OCI-LY1 (cell line): ENCODE measurements at regions not wholly inside any gene's neighbourhood (a gene's known extent, or its start where the extent isn't known, plus 50 kb on each side); places are given as distances from the start of the nearest gene placed in this dataset.

ENCODE experiments used
- H2AFZ ChIP-seq: fragments of 200-600 bp; sonication (generic), shearing (Covaris generic); 2 replicates; pipeline ENCODE4 v1.6.0; 2014; ENCODE audit warnings: antibody characterized with exemption, mild to moderate bottlenecking, low read length
- H3F3A ChIP-seq: fragments of 200-600 bp; sonication (generic), shearing (Covaris generic); 2 replicates; pipeline ENCODE4 v1.6.0; 2014; ENCODE audit warnings: mild to moderate bottlenecking, antibody characterized with exemption, low read length, moderate library complexity; ENCODE audit not compliant: insufficient read depth
- H3K27ac ChIP-seq: fragments of 200-600 bp; sonication (generic); 2 replicates; pipeline ENCODE4 v1.5.1; 2014; ENCODE audit warnings: low read length, mixed run types, mild to moderate bottlenecking, low read depth; ENCODE audit not compliant: poor library complexity, severe bottlenecking
- H3K27me3 ChIP-seq: fragments of 200-600 bp; sonication (generic); 2 replicates; pipeline ENCODE4 v1.6.0; 2014; ENCODE audit warnings: antibody characterized with exemption, mild to moderate bottlenecking, low read length, moderate library complexity; ENCODE audit not compliant: insufficient read depth
- H3K36me3 ChIP-seq: fragments of 200-600 bp; sonication (generic); 2 replicates; pipeline ENCODE4 v1.6.1; 2014; ENCODE audit warnings: mild to moderate bottlenecking, antibody characterized with exemption, low read length, moderate library complexity, mixed read lengths; ENCODE audit not compliant: insufficient read depth
- H3K4me1 ChIP-seq: fragments of 200-600 bp; sonication (generic); 2 replicates; pipeline ENCODE4 v1.5.1; 2014; ENCODE audit warnings: mild to moderate bottlenecking, low read length, moderate library complexity; ENCODE audit not compliant: insufficient read depth, severe bottlenecking
- H3K4me2 ChIP-seq: fragments of 200-600 bp; sonication (generic), shearing (Covaris generic); 2 replicates; pipeline ENCODE4 v1.6.1; 2014; ENCODE audit warnings: low read length
- H3K4me3 ChIP-seq: fragments of 200-600 bp; sonication (generic); 2 replicates; pipeline ENCODE4 v1.5.1; 2014; ENCODE audit warnings: low read length, low read depth, mild to moderate bottlenecking, mixed read lengths; ENCODE audit not compliant: poor library complexity, severe bottlenecking
- H3K79me2 ChIP-seq: fragments of 200-600 bp; shearing (Covaris generic); 2 replicates; pipeline ENCODE4 v1.6.1; 2016; ENCODE audit warnings: mixed run types, low read length, mixed read lengths; ENCODE audit not compliant: insufficient read depth
- H3K9ac ChIP-seq: fragments of 200-600 bp; sonication (generic), shearing (Covaris generic); 2 replicates; pipeline ENCODE4 v1.6.1; 2014; ENCODE audit warnings: mild to moderate bottlenecking, low read length, mixed read lengths
- H3K9me2 ChIP-seq: fragments of 200-600 bp; sonication (generic), shearing (Covaris generic); 2 replicates; pipeline ENCODE4 v1.6.1; 2014; ENCODE audit warnings: low read depth, mild to moderate bottlenecking, low read length, mixed read lengths
- H3K9me3 ChIP-seq: fragments of 200-600 bp; shearing (Covaris generic); 2 replicates; pipeline ENCODE4 v1.6.1; 2014; ENCODE audit warnings: low read length, mixed read lengths
- H4K20me1 ChIP-seq: fragments of 200-600 bp; sonication (generic), shearing (Covaris generic); 2 replicates; pipeline ENCODE4 v1.6.0; 2016; ENCODE audit warnings: mild to moderate bottlenecking, low read length; ENCODE audit not compliant: insufficient read depth
- CTCF ChIP-seq: fragments of 200-600 bp; sonication (generic), shearing (Covaris generic); IDR thresholded peaks from 2 replicates; pipeline ENCODE4 v1.5.1; 2017; ENCODE audit warnings: mild to moderate bottlenecking, antibody characterized with exemption, low read length, moderate library complexity, mixed read lengths
- EZH2 ChIP-seq: fragments of 200-600 bp; sonication (generic), shearing (Covaris generic); IDR thresholded peaks from 2 replicates; pipeline ENCODE4 v1.8.0; 2017; ENCODE audit warnings: borderline replicate concordance, mixed run types, mild to moderate bottlenecking, antibody characterized with exemption, low read length, moderate library complexity, mixed read lengths

- no peak overlapping the region for H3K4me3 ChIP-seq
- no peaks in the 10 kb centered on the region for H3K4me1 ChIP-seq
- H3K9me2 ChIP-seq: no peaks in the 10 kb centered on the region
- H2AFZ ChIP-seq: no peak overlapping the region
- H3K9ac ChIP-seq: no peak overlapping the region
- no peaks in the 10 kb centered on the region for H3K9me3 ChIP-seq
- no peaks in the 10 kb centered on the region for H3K36me3 ChIP-seq
- no peaks in the 10 kb centered on the region for H3K79me2 ChIP-seq
- no peak overlapping the region for H3K4me2 ChIP-seq
- 0 out of 2 replicates have a peak, but pooled peaks cover 8% of the 10 kb centered on the region for H3K27me3 ChIP-seq
- no peak overlapping the region for H3K27ac ChIP-seq
- no peaks in the 10 kb centered on the region for H4K20me1 ChIP-seq
- TF ChIP-seq EZH2: no peak
- H3F3A ChIP-seq: no peaks in the 10 kb centered on the region
These were observed 122.9 kb upstream of the GATB start for GRCh38 chr4:151883747-151884146.

DNA sequence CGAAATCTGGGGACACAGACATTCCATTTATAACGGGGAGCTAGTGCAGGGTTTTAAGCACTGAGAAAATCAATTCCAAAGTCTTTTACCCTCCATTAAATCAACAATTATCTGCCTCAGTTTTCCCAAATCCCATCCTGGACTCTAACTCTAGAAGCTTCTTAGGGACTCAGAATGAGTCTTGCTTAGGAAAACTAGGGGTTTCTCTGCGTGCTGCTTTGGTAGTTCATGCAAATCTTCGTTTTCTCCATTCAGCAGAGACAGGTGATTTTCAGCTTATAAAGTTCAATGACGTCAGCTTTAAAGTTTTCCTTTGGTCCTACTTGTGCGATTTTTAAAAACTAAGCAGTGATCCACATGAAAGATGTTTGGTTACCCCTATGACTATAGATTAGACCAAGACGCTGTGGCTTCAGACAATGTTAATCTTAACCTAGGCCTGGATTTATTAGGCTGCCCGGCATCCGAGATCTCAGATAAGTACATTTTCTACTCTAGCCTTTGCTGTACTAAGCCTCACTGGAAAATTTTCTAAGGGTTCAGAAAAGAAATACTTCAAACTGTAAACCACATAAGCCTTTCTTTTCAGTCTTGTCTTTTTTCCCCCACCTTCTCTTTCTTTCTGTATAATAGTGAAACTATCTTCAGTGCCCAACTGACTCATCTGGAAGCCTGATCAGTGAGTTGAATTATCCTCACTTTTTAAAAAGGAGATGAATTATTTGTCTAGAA, 121.4 kb upstream of the GATB start:
- Histone ChIP-seq H3K4me3 (no peak overlapping the region), H3K79me2 (no peaks in the 10 kb centered on the region), H3K27ac (no peak overlapping the region), H4K20me1 (no peaks in the 10 kb centered on the region), H3K9me2 (no peaks in the 10 kb centered on the region), H2AFZ (no peak overlapping the region), H3F3A (no peaks in the 10 kb centered on the region), H3K27me3 (0 out of 2 replicates have a peak, but pooled peaks cover 3% of the 10 kb centered on the region), H3K9me3 (no peaks in the 10 kb centered on the region), H3K4me1 (no peaks in the 10 kb centered on the region), H3K9ac (no peak overlapping the region), H3K4me2 (no peak overlapping the region), H3K36me3 (no peaks in the 10 kb centered on the region)
- no peak for TF ChIP-seq CTCF
- TF ChIP-seq EZH2: no peak

DNA sequence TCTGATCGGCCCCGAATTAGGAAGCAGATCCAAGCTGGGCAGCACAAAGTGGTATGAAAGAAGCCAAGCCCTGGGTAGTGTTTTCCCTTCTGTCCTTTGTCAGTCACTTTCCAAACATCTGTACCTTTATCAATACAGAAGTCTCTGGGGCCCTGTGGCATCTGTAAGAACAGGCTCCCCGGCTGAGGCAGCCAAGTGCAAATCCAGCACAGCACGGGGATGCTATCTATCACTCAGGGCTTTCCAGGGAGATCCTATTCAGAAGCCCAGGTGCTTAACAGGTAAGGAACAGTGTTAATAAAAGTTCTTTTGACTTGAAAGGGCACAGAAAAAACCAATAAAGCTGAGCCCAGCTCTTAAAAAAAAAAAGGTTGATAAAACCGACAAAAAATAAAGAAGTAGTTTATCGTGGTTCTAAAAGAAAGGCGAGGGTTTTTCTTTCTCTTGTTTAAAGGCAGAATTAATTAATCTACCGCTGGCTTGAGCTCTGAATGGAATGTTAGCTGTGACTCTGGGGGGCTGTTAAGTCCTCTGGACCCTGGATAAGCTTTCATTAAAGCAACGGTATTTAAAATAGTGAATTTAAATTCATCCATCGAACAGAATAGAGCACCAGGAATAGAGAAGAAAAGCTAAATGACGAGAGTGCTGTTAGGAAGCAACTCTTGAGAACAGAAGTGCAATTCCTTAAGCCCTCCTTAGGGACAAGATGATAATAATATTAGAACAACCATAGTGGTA, 119.1 kb upstream of the GATB start:
- Histone ChIP-seq H3K9me2 (no peaks in the 10 kb centered on the region), H3K27me3 (0 out of 2 replicates have a peak, but pooled peaks cover 3% of the 10 kb centered on the region), H3K79me2 (no peaks in the 10 kb centered on the region), H3K4me2 (no peak overlapping the region), H3K4me3 (no peak overlapping the region), H3F3A (no peaks in the 10 kb centered on the region), H2AFZ (no peak overlapping the region), H3K27ac (no peak overlapping the region), H3K9ac (no peak overlapping the region), H3K4me1 (no peaks in the 10 kb centered on the region), H3K36me3 (no peaks in the 10 kb centered on the region), H3K9me3 (no peaks in the 10 kb centered on the region), H4K20me1 (no peaks in the 10 kb centered on the region)
- TF ChIP-seq EZH2 (no peak), CTCF (no peak)
